Dermis blood vessel endothelial cell (primary cell): ENCODE measurements at regions not wholly inside any gene's neighbourhood (a gene's known extent, or its start where the extent isn't known, plus 50 kb on each side); places are given as distances from the start of the nearest gene placed in this dataset.

Experiments
- DNase-seq: peaks from one replicate; pipeline ENCODE4 v3.0.0; 2010

- DNase-seq, result no peak
Measured at GRCh38 chr17:36730095-36730808, 128.9 kb downstream of the MRM1 start.

GRCh38 chr17:36730857-36731490 is 129.6 kb downstream of the MRM1 start:
- DNase-seq, result no peak

GRCh38 chr17:36731811-36732210 is 130.4 kb downstream of the MRM1 start:
- no peak for DNase-seq

- no peak for DNase-seq
Measured at GRCh38 chr17:36732351-36732750, 131.0 kb downstream of the MRM1 start.

GRCh38 chr17:36736201-36737156 is 135.1 kb downstream of the MRM1 start:
- no peak for DNase-seq

GRCh38 chr17:36739208-36739607 is 137.8 kb downstream of the MRM1 start:
- DNase-seq, result no peak

- DNase-seq, result no peak
Measured at GRCh38 chr17:36740157-36740556, 138.8 kb downstream of the MRM1 start.

- no peak for DNase-seq
Measured at GRCh38 chr17:36741019-36741902, 139.9 kb downstream of the MRM1 start.

GRCh38 chr17:36742267-36743000 is 141.1 kb downstream of the MRM1 start:
- no peak for DNase-seq

GRCh38 chr17:36743130-36743529 is 141.7 kb downstream of the MRM1 start:
- DNase-seq, result no peak

- DNase-seq, result no peak
Measured at GRCh38 chr17:36746381-36747053, 145.1 kb downstream of the MRM1 start.

GRCh38 chr17:36747861-36748260 is 146.5 kb downstream of the MRM1 start:
- DNase-seq, result no peak

GRCh38 chr17:36748272-36748671 is 146.9 kb downstream of the MRM1 start:
- DNase-seq, result no peak

GRCh38 chr17:36749493-36749892 is 148.1 kb downstream of the MRM1 start:
- DNase-seq, result no peak

- no peak for DNase-seq
Measured at GRCh38 chr17:36750316-36750885, 149.0 kb downstream of the MRM1 start.

GRCh38 chr17:36752096-36752888 is 150.9 kb downstream of the MRM1 start:
- DNase-seq, result no peak

GRCh38 chr17:36755586-36755985 is 154.2 kb downstream of the MRM1 start:
- peak; percentile 38 for DNase-seq

GRCh38 chr17:36756695-36757094 is 155.3 kb downstream of the MRM1 start:
- no peak for DNase-seq

- no peak for DNase-seq
Measured at GRCh38 chr17:36760425-36760824, 159.0 kb downstream of the MRM1 start.
